ENCODE measurements at regions not wholly inside any gene's neighbourhood (a gene's known extent, or its start where the extent isn't known, plus 50 kb on each side); places are given as distances from the start of the nearest gene placed in this dataset.

DNA sequence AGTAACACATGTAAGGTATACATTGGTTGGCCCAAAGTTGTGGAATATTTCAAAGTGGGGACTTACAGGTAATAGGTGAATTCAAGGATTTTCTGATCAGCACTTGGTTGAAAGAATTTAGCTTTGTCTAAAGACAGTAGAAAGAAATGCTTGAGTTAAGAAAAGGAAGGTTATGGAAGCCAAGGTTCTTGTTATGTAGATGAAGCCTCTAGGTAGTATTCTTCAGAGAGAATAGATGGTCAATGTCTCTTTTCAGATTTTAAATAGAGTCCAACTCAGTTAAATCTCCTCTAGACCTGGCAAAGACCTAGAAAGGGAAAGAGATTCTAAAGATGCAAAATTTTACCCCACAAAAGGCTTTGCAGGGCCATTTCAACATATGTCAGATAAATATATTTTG, 157.4 kb downstream of the ANKRD30B start:
- no peak overlapping the region for H3K4me3 ChIP-seq (ENCODE audit: low read length)
- no peaks in the 10 kb centered on the region for H3K4me1 ChIP-seq (ENCODE audit: insufficient read depth, low read length)
- peaks cover 87% of the 10 kb centered on the region for H3K9me3 ChIP-seq (ENCODE audit: insufficient read depth, low read depth, low read length)
- H3K9ac ChIP-seq (ENCODE audit: low read depth, low read length) = no peak overlapping the region
- no peaks in the 10 kb centered on the region for H3K27me3 ChIP-seq (ENCODE audit: insufficient read depth, low read length)
- H3K36me3 ChIP-seq (ENCODE audit: insufficient read depth, low read length) = no peaks in the 10 kb centered on the region
- H3K27ac ChIP-seq (ENCODE audit: low read depth, low read length) = peak overlapping the region; percentile 77; the same call in 1 of the 2 replicates

- H3K9me3 ChIP-seq (ENCODE audit: insufficient read depth, low read depth, low read length) = peaks cover 86% of the 10 kb centered on the region
- 50% methylated on average over 1 of the region's 1 CpG for WGBS
Measured at GRCh38 chr18:14905979-14906378, 158.0 kb downstream of the ANKRD30B start.

GRCh38 chr18:14907420-14907819, 159.4 kb downstream of the ANKRD30B start:
- peaks cover 88% of the 10 kb centered on the region for H3K9me3 ChIP-seq (ENCODE audit: insufficient read depth, low read depth, low read length)
- no peaks in the 10 kb centered on the region for H3K36me3 ChIP-seq (ENCODE audit: insufficient read depth, low read length)
- no peak overlapping the region for H3K4me3 ChIP-seq (ENCODE audit: low read length)
- H3K4me1 ChIP-seq (ENCODE audit: insufficient read depth, low read length) = no peaks in the 10 kb centered on the region
- no peaks in the 10 kb centered on the region for H3K27me3 ChIP-seq (ENCODE audit: insufficient read depth, low read length)
- 76% methylated on average over 9 of the region's 9 CpGs for WGBS
- H3K9ac ChIP-seq (ENCODE audit: low read depth, low read length) = no peak overlapping the region
- no peak overlapping the region for H3K27ac ChIP-seq (ENCODE audit: low read depth, low read length)

More at GRCh38 chr18:14905979-14906378, 158.0 kb downstream of the ANKRD30B start:
- Histone ChIP-seq H3K27ac (ENCODE audit: low read depth, low read length) (peak overlapping the region; percentile 74; the same call in 1 of the 2 replicates), H3K9ac (ENCODE audit: low read depth, low read length) (no peak overlapping the region), H3K27me3 (ENCODE audit: insufficient read depth, low read length) (no peaks in the 10 kb centered on the region), H3K36me3 (ENCODE audit: insufficient read depth, low read length) (no peaks in the 10 kb centered on the region), H3K4me3 (ENCODE audit: low read length) (no peak overlapping the region), H3K4me1 (ENCODE audit: insufficient read depth, low read length) (no peaks in the 10 kb centered on the region)

GRCh38 chr18:14908541-14908940, 160.6 kb downstream of the ANKRD30B start:
- H3K9ac ChIP-seq (ENCODE audit: low read depth, low read length) = no peak overlapping the region
- H3K27ac ChIP-seq (ENCODE audit: low read depth, low read length) = no peak overlapping the region
- WGBS = 57% methylated on average over 5 of the region's 5 CpGs
- H3K27me3 ChIP-seq (ENCODE audit: insufficient read depth, low read length) = no peaks in the 10 kb centered on the region
- H3K36me3 ChIP-seq (ENCODE audit: insufficient read depth, low read length) = no peaks in the 10 kb centered on the region
- peaks cover 87% of the 10 kb centered on the region for H3K9me3 ChIP-seq (ENCODE audit: insufficient read depth, low read depth, low read length)
- no peak overlapping the region for H3K4me3 ChIP-seq (ENCODE audit: low read length)
- H3K4me1 ChIP-seq (ENCODE audit: insufficient read depth, low read length) = no peaks in the 10 kb centered on the region

DNA sequence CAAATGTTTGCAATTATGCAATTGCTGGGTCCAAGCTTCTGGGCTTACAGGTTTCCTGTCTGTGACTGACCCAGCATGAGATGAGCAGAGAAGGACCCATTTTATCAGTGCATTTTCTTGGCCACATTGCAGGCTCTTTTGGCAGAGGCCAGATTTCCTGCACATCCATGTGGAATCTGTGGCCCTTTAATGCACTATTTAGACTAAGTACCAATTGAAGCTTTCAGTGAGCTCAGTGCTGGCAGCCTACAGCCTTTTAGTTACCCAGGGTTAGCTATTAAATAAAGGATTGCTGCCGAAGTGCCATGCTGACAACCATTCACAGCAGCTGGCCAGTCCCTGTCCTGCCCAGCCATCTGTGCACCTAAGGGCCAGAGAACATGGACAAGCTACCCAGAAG, 165.0 kb downstream of the ANKRD30B start:
- 98% methylated on average over 1 of the region's 1 CpG for WGBS
- H3K36me3 ChIP-seq (ENCODE audit: insufficient read depth, low read length) = no peaks in the 10 kb centered on the region
- no peaks in the 10 kb centered on the region for H3K27me3 ChIP-seq (ENCODE audit: insufficient read depth, low read length)
- H3K9ac ChIP-seq (ENCODE audit: low read depth, low read length) = no peak overlapping the region
- no peak overlapping the region for H3K4me3 ChIP-seq (ENCODE audit: low read length)
- no peak overlapping the region for H3K27ac ChIP-seq (ENCODE audit: low read depth, low read length)
- peaks cover 96% of the 10 kb centered on the region for H3K9me3 ChIP-seq (ENCODE audit: insufficient read depth, low read depth, low read length)
- H3K4me1 ChIP-seq (ENCODE audit: insufficient read depth, low read length) = no peaks in the 10 kb centered on the region

- H3K27me3 ChIP-seq (ENCODE audit: insufficient read depth, low read length) = no peaks in the 10 kb centered on the region
- no peaks in the 10 kb centered on the region for H3K4me1 ChIP-seq (ENCODE audit: insufficient read depth, low read length)
- peaks cover 96% of the 10 kb centered on the region for H3K9me3 ChIP-seq (ENCODE audit: insufficient read depth, low read depth, low read length)
- H3K27ac ChIP-seq (ENCODE audit: low read depth, low read length) = no peak overlapping the region
- no peak overlapping the region for H3K4me3 ChIP-seq (ENCODE audit: low read length)
- no peak overlapping the region for H3K9ac ChIP-seq (ENCODE audit: low read depth, low read length)
- H3K36me3 ChIP-seq (ENCODE audit: insufficient read depth, low read length) = no peaks in the 10 kb centered on the region
Measured at GRCh38 chr18:14914121-14914520, 166.1 kb downstream of the ANKRD30B start.

DNA sequence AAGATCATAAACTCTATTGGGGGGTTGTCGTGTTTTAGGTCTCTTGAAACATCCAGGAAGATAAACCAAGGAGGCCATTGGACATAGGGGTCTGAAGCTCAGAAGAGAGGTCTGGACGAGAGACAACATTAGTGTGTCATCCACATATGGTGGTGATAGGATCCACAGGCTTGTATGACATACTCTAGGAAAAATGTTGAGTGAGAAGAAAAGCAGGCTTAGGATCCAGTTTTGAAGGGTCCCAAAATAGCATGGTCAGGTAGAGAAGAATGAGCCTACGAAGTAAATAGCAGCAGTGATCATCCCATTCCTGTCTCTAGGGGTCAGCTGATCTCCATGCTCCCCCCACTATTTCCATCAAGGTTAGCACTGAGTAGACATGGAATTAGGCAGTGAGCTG, 166.8 kb downstream of the ANKRD30B start:
- Histone ChIP-seq H3K4me3 (ENCODE audit: low read length) (no peak overlapping the region), H3K4me1 (ENCODE audit: insufficient read depth, low read length) (no peaks in the 10 kb centered on the region), H3K9me3 (ENCODE audit: insufficient read depth, low read depth, low read length) (peaks cover 97% of the 10 kb centered on the region), H3K27ac (ENCODE audit: low read depth, low read length) (no peak overlapping the region), H3K9ac (ENCODE audit: low read depth, low read length) (no peak overlapping the region), H3K36me3 (ENCODE audit: insufficient read depth, low read length) (no peaks in the 10 kb centered on the region), H3K27me3 (ENCODE audit: insufficient read depth, low read length) (no peaks in the 10 kb centered on the region)
- WGBS = 41% methylated on average over 3 of the region's 3 CpGs

DNA sequence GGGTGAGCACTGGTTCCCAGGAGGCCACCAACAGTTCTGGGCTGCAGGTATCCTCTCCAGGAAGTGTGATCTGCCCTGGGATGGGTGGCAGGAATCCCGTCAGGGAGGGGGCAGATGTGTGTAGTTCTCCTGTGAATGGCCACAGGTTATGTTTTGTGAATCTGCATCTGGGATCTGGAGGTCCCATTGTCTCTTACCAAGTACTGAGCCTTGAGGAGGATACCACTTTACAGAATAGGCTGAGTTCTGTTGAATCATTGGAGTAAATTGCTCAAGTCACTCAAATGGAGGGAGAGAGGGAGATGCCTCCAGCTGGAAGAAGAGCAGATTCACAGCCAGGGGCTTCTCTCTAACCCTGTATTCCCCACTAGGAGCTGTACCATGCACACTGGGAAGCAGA, 168.2 kb downstream of the ANKRD30B start:
- Histone ChIP-seq H3K27me3 (ENCODE audit: insufficient read depth, low read length) (no peaks in the 10 kb centered on the region), H3K36me3 (ENCODE audit: insufficient read depth, low read length) (no peaks in the 10 kb centered on the region)
- 61% methylated on average over 1 of the region's 1 CpG for WGBS

DNA sequence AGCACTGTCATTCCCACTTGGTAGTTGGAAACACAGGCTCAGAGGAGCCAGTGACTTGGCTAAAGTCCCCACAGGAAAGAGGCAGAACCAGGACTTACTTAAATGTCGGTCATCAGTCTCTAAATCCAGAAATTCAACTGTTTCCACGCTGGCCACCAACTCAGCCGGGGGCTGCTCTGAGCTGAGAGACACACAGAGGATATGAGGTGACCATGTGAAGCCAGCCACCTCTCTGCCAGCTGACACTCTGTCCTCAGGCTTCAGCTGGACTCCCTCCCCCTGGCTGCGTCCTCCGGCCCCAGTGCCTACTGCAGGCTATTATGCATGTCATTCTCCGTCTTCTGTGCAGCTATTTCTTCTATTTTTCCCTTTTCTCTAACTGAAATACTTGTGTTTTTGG, 168.9 kb downstream of the ANKRD30B start:
- no peak overlapping the region for H3K4me3 ChIP-seq (ENCODE audit: low read length)
- no peaks in the 10 kb centered on the region for H3K27me3 ChIP-seq (ENCODE audit: insufficient read depth, low read length)
- no peak overlapping the region for H3K9ac ChIP-seq (ENCODE audit: low read depth, low read length)
- H3K27ac ChIP-seq (ENCODE audit: low read depth, low read length) = no peak overlapping the region
- no peaks in the 10 kb centered on the region for H3K4me1 ChIP-seq (ENCODE audit: insufficient read depth, low read length)
- WGBS = 76% methylated on average over 6 of the region's 6 CpGs
- peaks cover 99% of the 10 kb centered on the region for H3K9me3 ChIP-seq (ENCODE audit: insufficient read depth, low read depth, low read length)
- H3K36me3 ChIP-seq (ENCODE audit: insufficient read depth, low read length) = no peaks in the 10 kb centered on the region

More for the DNA sequence above, 168.2 kb downstream of the ANKRD30B start:
- H3K9me3 ChIP-seq (ENCODE audit: insufficient read depth, low read depth, low read length) = peaks cover 99% of the 10 kb centered on the region
- no peak overlapping the region for H3K9ac ChIP-seq (ENCODE audit: low read depth, low read length)
- no peaks in the 10 kb centered on the region for H3K4me1 ChIP-seq (ENCODE audit: insufficient read depth, low read length)
- no peak overlapping the region for H3K4me3 ChIP-seq (ENCODE audit: low read length)
- H3K27ac ChIP-seq (ENCODE audit: low read depth, low read length) = no peak overlapping the region

DNA sequence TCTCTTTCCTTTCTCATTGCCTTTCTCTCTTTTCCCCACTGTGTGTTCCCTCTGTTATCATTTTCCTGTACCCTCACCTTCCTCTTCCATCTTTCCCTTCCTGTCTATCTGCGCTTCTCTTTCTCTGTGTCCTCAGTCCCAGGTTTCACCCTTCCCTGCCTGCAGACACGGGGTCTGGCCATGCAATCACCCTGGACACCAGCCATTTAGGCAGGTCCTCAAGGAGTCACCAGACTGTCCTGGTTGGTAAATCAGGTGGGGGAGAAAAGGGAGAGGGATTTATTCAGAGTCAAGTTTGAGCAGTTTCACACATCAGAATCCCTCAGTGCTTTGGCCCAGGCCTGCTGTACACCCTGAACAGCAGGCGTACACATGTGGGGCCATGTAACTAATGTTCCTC, 169.3 kb downstream of the ANKRD30B start:
- H3K9ac ChIP-seq (ENCODE audit: low read depth, low read length) = no peak overlapping the region
- 79% methylated on average over 3 of the region's 3 CpGs for WGBS

GRCh38 chr18:14919666-14920065, 171.7 kb downstream of the ANKRD30B start:
- Histone ChIP-seq H3K27me3 (ENCODE audit: insufficient read depth, low read length) (no peaks in the 10 kb centered on the region), H3K36me3 (ENCODE audit: insufficient read depth, low read length) (no peaks in the 10 kb centered on the region), H3K4me3 (ENCODE audit: low read length) (no peak overlapping the region), H3K9ac (ENCODE audit: low read depth, low read length) (no peak overlapping the region), H3K4me1 (ENCODE audit: insufficient read depth, low read length) (no peaks in the 10 kb centered on the region), H3K27ac (ENCODE audit: low read depth, low read length) (no peak overlapping the region), H3K9me3 (ENCODE audit: insufficient read depth, low read depth, low read length) (peaks cover 95% of the 10 kb centered on the region)
- WGBS = 5% methylated on average over 1 of the region's 1 CpG

More for the DNA sequence above, 169.3 kb downstream of the ANKRD30B start:
- no peaks in the 10 kb centered on the region for H3K36me3 ChIP-seq (ENCODE audit: insufficient read depth, low read length)
- H3K27ac ChIP-seq (ENCODE audit: low read depth, low read length) = no peak overlapping the region
- peaks cover 98% of the 10 kb centered on the region for H3K9me3 ChIP-seq (ENCODE audit: insufficient read depth, low read depth, low read length)
- no peak overlapping the region for H3K4me3 ChIP-seq (ENCODE audit: low read length)
- no peaks in the 10 kb centered on the region for H3K27me3 ChIP-seq (ENCODE audit: insufficient read depth, low read length)
- H3K4me1 ChIP-seq (ENCODE audit: insufficient read depth, low read length) = no peaks in the 10 kb centered on the region

DNA sequence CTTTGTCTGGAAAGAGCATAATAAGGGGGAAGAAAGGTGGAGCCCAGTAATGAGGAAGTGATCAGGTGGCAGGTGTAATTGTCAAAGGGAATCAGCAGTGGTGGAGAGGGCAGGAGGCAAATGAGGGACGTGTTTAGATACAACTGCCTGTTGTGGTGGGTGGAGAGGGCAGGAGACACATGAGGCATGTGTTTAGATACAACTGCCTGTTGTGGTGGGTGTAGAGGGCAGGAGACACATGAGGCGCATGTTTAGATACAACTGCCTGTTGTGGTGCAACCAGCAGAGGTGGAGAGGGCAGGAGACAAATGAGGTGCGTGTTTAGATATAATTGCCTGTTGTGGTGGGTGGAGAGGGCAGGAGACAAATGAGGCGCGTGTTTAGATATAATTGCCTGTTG, 173.1 kb downstream of the ANKRD30B start:
- Histone ChIP-seq H3K4me3 (ENCODE audit: low read length) (no peak overlapping the region), H3K9me3 (ENCODE audit: insufficient read depth, low read depth, low read length) (peaks cover 95% of the 10 kb centered on the region), H3K4me1 (ENCODE audit: insufficient read depth, low read length) (no peaks in the 10 kb centered on the region), H3K27me3 (ENCODE audit: insufficient read depth, low read length) (no peaks in the 10 kb centered on the region), H3K36me3 (ENCODE audit: insufficient read depth, low read length) (no peaks in the 10 kb centered on the region), H3K9ac (ENCODE audit: low read depth, low read length) (no peak overlapping the region), H3K27ac (ENCODE audit: low read depth, low read length) (no peak overlapping the region)
- 79% methylated on average over 5 of the region's 5 CpGs for WGBS
